ENCODE measurements at regions not wholly inside any gene's neighbourhood (a gene's known extent, or its start where the extent isn't known, plus 50 kb on each side); places are given as distances from the start of the nearest gene placed in this dataset.

GRCh38 chr4:123980736-123981300, 584.2 kb downstream of the SPRY1 start:
- Histone ChIP-seq H3K4me2 (ENCODE audit: low read length) (no peak overlapping the region), H4K20me1 (ENCODE audit: insufficient read depth, low read length) (no peaks in the 10 kb centered on the region), H3K36me3 (ENCODE audit: insufficient read depth, low read length) (no peaks in the 10 kb centered on the region), H2AFZ (ENCODE audit: low read depth, low read length) (no peak overlapping the region), H3K27me3 (ENCODE audit: insufficient read depth, low read length) (no peaks in the 10 kb centered on the region), H3K4me3 (ENCODE audit: insufficient read depth, low read depth, low read length) (no peak overlapping the region), H3K9me3 (ENCODE audit: insufficient read depth, low read depth, low read length) (no peaks in the 10 kb centered on the region), H3K79me2 (ENCODE audit: insufficient read depth, low read length) (no peaks in the 10 kb centered on the region), H3K4me1 (ENCODE audit: insufficient read depth, low read length) (peaks cover 3% of the 10 kb centered on the region), H3K9ac (ENCODE audit: low read length) (no peak overlapping the region), H3K27ac (ENCODE audit: low read depth, low read length) (no peak overlapping the region)
- Mint-ChIP-seq H3K27me3 (ENCODE audit: low read depth, unreplicated experiment) (no peaks in the 10 kb centered on the region), H3K4me3 (ENCODE audit: unreplicated experiment) (no peak overlapping the region), H3K36me3 (ENCODE audit: low read depth, unreplicated experiment) (no peaks in the 10 kb centered on the region), H3K9me3 (ENCODE audit: unreplicated experiment) (no peaks in the 10 kb centered on the region), H3K27ac (ENCODE audit: unreplicated experiment) (no peak overlapping the region), H3K4me1 (ENCODE audit: low read depth, unreplicated experiment) (peaks cover 5% of the 10 kb centered on the region)
- DNase-seq (ENCODE audit: low read depth) (no peak), FAIRE-seq (no peak)
- TF ChIP-seq, protein P1, sequence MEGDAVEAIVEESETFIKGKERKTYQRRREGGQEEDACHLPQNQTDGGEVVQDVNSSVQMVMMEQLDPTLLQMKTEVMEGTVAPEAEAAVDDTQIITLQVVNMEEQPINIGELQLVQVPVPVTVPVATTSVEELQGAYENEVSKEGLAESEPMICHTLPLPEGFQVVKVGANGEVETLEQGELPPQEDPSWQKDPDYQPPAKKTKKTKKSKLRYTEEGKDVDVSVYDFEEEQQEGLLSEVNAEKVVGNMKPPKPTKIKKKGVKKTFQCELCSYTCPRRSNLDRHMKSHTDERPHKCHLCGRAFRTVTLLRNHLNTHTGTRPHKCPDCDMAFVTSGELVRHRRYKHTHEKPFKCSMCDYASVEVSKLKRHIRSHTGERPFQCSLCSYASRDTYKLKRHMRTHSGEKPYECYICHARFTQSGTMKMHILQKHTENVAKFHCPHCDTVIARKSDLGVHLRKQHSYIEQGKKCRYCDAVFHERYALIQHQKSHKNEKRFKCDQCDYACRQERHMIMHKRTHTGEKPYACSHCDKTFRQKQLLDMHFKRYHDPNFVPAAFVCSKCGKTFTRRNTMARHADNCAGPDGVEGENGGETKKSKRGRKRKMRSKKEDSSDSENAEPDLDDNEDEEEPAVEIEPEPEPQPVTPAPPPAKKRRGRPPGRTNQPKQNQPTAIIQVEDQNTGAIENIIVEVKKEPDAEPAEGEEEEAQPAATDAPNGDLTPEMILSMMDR (IDR thresholded peaks at IDR 0.05; ENCODE audit: insufficient read depth, low read depth, low read length): no peak
- no peak for TF ChIP-seq EZH2 (IDR thresholded peaks at IDR 0.05; ENCODE audit: insufficient read depth, low read length)

GRCh38 chr4:123984886-123985285, 588.3 kb downstream of the SPRY1 start:
- H3K27me3 Mint-ChIP-seq (ENCODE audit: low read depth, unreplicated experiment): no peaks in the 10 kb centered on the region
- Histone ChIP-seq H3K36me3 (ENCODE audit: insufficient read depth, low read length) (no peaks in the 10 kb centered on the region), H3K27me3 (ENCODE audit: insufficient read depth, low read length) (no peaks in the 10 kb centered on the region), H3K4me3 (ENCODE audit: insufficient read depth, low read depth, low read length) (no peak overlapping the region), H3K9ac (ENCODE audit: low read length) (no peak overlapping the region), H3K4me1 (ENCODE audit: insufficient read depth, low read length) (peaks cover 14% of the 10 kb centered on the region), H3K27ac (ENCODE audit: low read depth, low read length) (peak overlapping the region; percentile 88), H3K4me2 (ENCODE audit: low read length) (no peak overlapping the region), H3K9me3 (ENCODE audit: insufficient read depth, low read depth, low read length) (no peaks in the 10 kb centered on the region), H3K79me2 (ENCODE audit: insufficient read depth, low read length) (no peaks in the 10 kb centered on the region), H2AFZ (ENCODE audit: low read depth, low read length) (no peak overlapping the region), H4K20me1 (ENCODE audit: insufficient read depth, low read length) (no peaks in the 10 kb centered on the region)
- no peaks in the 10 kb centered on the region for H3K36me3 Mint-ChIP-seq (ENCODE audit: low read depth, unreplicated experiment)
- H3K4me1 Mint-ChIP-seq (ENCODE audit: low read depth, unreplicated experiment): peaks cover 18% of the 10 kb centered on the region
- TF ChIP-seq, protein P1 (IDR thresholded peaks at IDR 0.05; ENCODE audit: insufficient read depth, low read depth, low read length): no peak
- no peak for TF ChIP-seq EZH2 (IDR thresholded peaks at IDR 0.05; ENCODE audit: insufficient read depth, low read length)
- H3K4me3 Mint-ChIP-seq (ENCODE audit: unreplicated experiment): no peak overlapping the region
- H3K27ac Mint-ChIP-seq (ENCODE audit: unreplicated experiment): no peak overlapping the region
- peaks cover 3% of the 10 kb centered on the region for H3K9me3 Mint-ChIP-seq (ENCODE audit: unreplicated experiment)
- DNase-seq (ENCODE audit: low read depth) (no peak), FAIRE-seq (no peak)

- no peaks in the 10 kb centered on the region for H3K27me3 Mint-ChIP-seq (ENCODE audit: low read depth, unreplicated experiment)
- H3K4me1 ChIP-seq (ENCODE audit: insufficient read depth, low read length): peaks cover 14% of the 10 kb centered on the region
- DNase-seq (ENCODE audit: low read depth) (peak; percentile 97), FAIRE-seq (peak; percentile 100)
- H3K4me3 ChIP-seq (ENCODE audit: insufficient read depth, low read depth, low read length): no peak overlapping the region
- peak overlapping the region; percentile 100 for H3K27ac Mint-ChIP-seq (ENCODE audit: unreplicated experiment)
- H3K79me2 ChIP-seq (ENCODE audit: insufficient read depth, low read length): no peaks in the 10 kb centered on the region
- H3K4me1 Mint-ChIP-seq (ENCODE audit: low read depth, unreplicated experiment): peaks cover 17% of the 10 kb centered on the region
- no peaks in the 10 kb centered on the region for H3K36me3 Mint-ChIP-seq (ENCODE audit: low read depth, unreplicated experiment)
- TF ChIP-seq, protein P1 (IDR thresholded peaks at IDR 0.05; ENCODE audit: insufficient read depth, low read depth, low read length): no peak
- no peak for TF ChIP-seq EZH2 (IDR thresholded peaks at IDR 0.05; ENCODE audit: insufficient read depth, low read length)
- H3K36me3 ChIP-seq (ENCODE audit: insufficient read depth, low read length): no peaks in the 10 kb centered on the region
- H3K27ac ChIP-seq (ENCODE audit: low read depth, low read length): peak overlapping the region; percentile 88
- H4K20me1 ChIP-seq (ENCODE audit: insufficient read depth, low read length): no peaks in the 10 kb centered on the region
- H3K9ac ChIP-seq (ENCODE audit: low read length): peak overlapping the region; percentile 59
- H3K4me3 Mint-ChIP-seq (ENCODE audit: unreplicated experiment): peak overlapping the region; percentile 54
- H3K27me3 ChIP-seq (ENCODE audit: insufficient read depth, low read length): no peaks in the 10 kb centered on the region
- no peaks in the 10 kb centered on the region for H3K9me3 ChIP-seq (ENCODE audit: insufficient read depth, low read depth, low read length)
- H3K4me2 ChIP-seq (ENCODE audit: low read length): peak overlapping the region; percentile 35
- no peak overlapping the region for H2AFZ ChIP-seq (ENCODE audit: low read depth, low read length)
- peaks cover 3% of the 10 kb centered on the region for H3K9me3 Mint-ChIP-seq (ENCODE audit: unreplicated experiment)
Measured at GRCh38 chr4:123986268-123986798, 589.7 kb downstream of the SPRY1 start.
